IMR-90 (cell line): ENCODE measurements at regions not wholly inside any gene's neighbourhood (a gene's known extent, or its start where the extent isn't known, plus 50 kb on each side); places are given as distances from the start of the nearest gene placed in this dataset.

Source experiments
- ATAC-seq: fragments of 200-7000 bp; cut with Tn5 transposase; 2 replicates; pipeline ENCODE4 v1.9.1; 2020; ENCODE audit warnings: low read depth, mild to moderate bottlenecking, moderate library complexity
- BruUV-seq: library from RNA; stranded (reverse); fragments of 400-500 nt; replicated peaks from 2 replicates; lab custom pipeline; 2021; lab: Mats Ljungman, UMichigan
- CTCF ChIA-PET: fragments of 300-600 bp; formaldehyde crosslinking; extraction: SDS; loops from one replicate; lab custom pipeline; 2021; ENCODE audit warnings: antibody characterized with exemption; lab: Yijun Ruan, JAX
- POLR2A ChIA-PET: fragments of 300-600 bp; sonication (Branson Sonifier 250); formaldehyde crosslinking; loops from one replicate; lab custom pipeline; 2022; ENCODE audit warnings: antibody characterized with exemption; ENCODE audit not compliant: unreplicated experiment; lab: Charles Lee
- DNase-seq: peaks from one replicate; pipeline ENCODE4 v3.0.0; 2013
- H2AFZ ChIP-seq: replicated peaks from 2 replicates; pipeline ENCODE3; 2013; ENCODE audit warnings: low read length, mild to moderate bottlenecking; ENCODE audit not compliant: poor library complexity
- H2AK5ac ChIP-seq: 2 replicates; pipeline ENCODE4 v1.6.1; 2013; ENCODE audit warnings: low read depth, low read length, inconsistent platforms
- H2AK9ac ChIP-seq: replicated peaks from 2 replicates; pipeline ENCODE3; 2013; ENCODE audit warnings: mild to moderate bottlenecking, low read depth, low read length, moderate library complexity; ENCODE audit not compliant: poor library complexity
- H2BK120ac ChIP-seq: 2 replicates; pipeline ENCODE4 v1.6.1; 2013; ENCODE audit warnings: low read depth, low read length, inconsistent platforms
- H2BK15ac ChIP-seq: 3 replicates; pipeline ENCODE4 v1.6.1; 2013; ENCODE audit warnings: low read depth, low read length, inconsistent platforms
- H2BK20ac ChIP-seq: 2 replicates; pipeline ENCODE4 v1.6.1; 2013; ENCODE audit warnings: low read depth, mild to moderate bottlenecking, inconsistent platforms, low read length, moderate library complexity
- H2BK5ac ChIP-seq: 2 replicates; pipeline ENCODE4 v1.6.1; 2013; ENCODE audit warnings: mild to moderate bottlenecking, low read depth, low read length, inconsistent platforms; ENCODE audit not compliant: poor library complexity, severe bottlenecking
- H3K14ac ChIP-seq: replicated peaks from 2 replicates; pipeline ENCODE4 v1.6.1; 2013; ENCODE audit warnings: low read depth, low read length, inconsistent platforms
- H3K18ac ChIP-seq: 2 replicates; pipeline ENCODE4 v1.6.1; 2013; ENCODE audit warnings: low read depth, low read length, control low read depth
- H3K23ac ChIP-seq: 2 replicates; pipeline ENCODE4 v1.6.1; 2013; ENCODE audit warnings: low read depth, low read length, inconsistent platforms
- H3K27ac ChIP-seq: 2 replicates; pipeline ENCODE4 v1.5.1; 2013; ENCODE audit warnings: mild to moderate bottlenecking, control low read depth, low read length; ENCODE audit not compliant: insufficient read depth
- H3K27me3 ChIP-seq: 2 replicates; pipeline ENCODE4 v1.6.1; 2013; ENCODE audit warnings: low read length; ENCODE audit not compliant: control insufficient read depth, insufficient read depth
- H3K36me3 ChIP-seq: 2 replicates; pipeline ENCODE4 v1.6.1; 2013; ENCODE audit warnings: low read length, mixed read lengths; ENCODE audit not compliant: control insufficient read depth, insufficient read depth
- H3K4ac ChIP-seq: 2 replicates; pipeline ENCODE4 v1.6.1; 2013; ENCODE audit warnings: low read depth, low read length, inconsistent platforms
- H3K4me1 ChIP-seq: 2 replicates; pipeline ENCODE4 v1.6.1; 2013; ENCODE audit warnings: low read length, mixed read lengths; ENCODE audit not compliant: control insufficient read depth, insufficient read depth
- H3K4me2 ChIP-seq: 2 replicates; pipeline ENCODE4 v1.6.1; 2013; ENCODE audit warnings: low read depth, mild to moderate bottlenecking, control low read depth, low read length, moderate library complexity
- H3K4me3 ChIP-seq: 2 replicates; pipeline ENCODE4 v1.5.1; 2013; ENCODE audit warnings: low read depth, mild to moderate bottlenecking, control low read depth, low read length, moderate library complexity; ENCODE audit not compliant: insufficient read depth
- H3K56ac ChIP-seq: 2 replicates; pipeline ENCODE4 v1.6.1; 2013; ENCODE audit warnings: low read length, inconsistent platforms; ENCODE audit not compliant: insufficient read depth; ENCODE audit errors: extremely low read depth
- H3K79me1 ChIP-seq, 2 experiments: 2 replicates each; pipeline ENCODE4 v1.6.1; 2013; ENCODE audit warnings: low read length in 2 of 2, inconsistent platforms in 1 of 2, low read depth in 1 of 2
- H3K9ac ChIP-seq: 2 replicates; pipeline ENCODE4 v1.6.1; 2013; ENCODE audit warnings: low read depth, low read length, control low read depth
- H3K9me1 ChIP-seq: 2 replicates; pipeline ENCODE4 v1.6.1; 2013; ENCODE audit warnings: low read length, inconsistent platforms; ENCODE audit not compliant: insufficient read depth
- H3K9me3 ChIP-seq: 2 replicates; pipeline ENCODE4 v1.6.1; 2013; ENCODE audit warnings: low read length; ENCODE audit not compliant: control insufficient read depth, insufficient read depth
- H4K20me1 ChIP-seq: 2 replicates; pipeline ENCODE4 v1.6.1; 2013; ENCODE audit warnings: low read length, inconsistent platforms; ENCODE audit not compliant: insufficient read depth
- H4K5ac ChIP-seq: 2 replicates; pipeline ENCODE4 v1.6.1; 2013; ENCODE audit warnings: mild to moderate bottlenecking, low read depth, low read length, control low read depth
- H4K8ac ChIP-seq, 2 experiments: 2 replicates each; pipeline ENCODE4 v1.6.1; 2013; ENCODE audit warnings: low read depth in 2 of 2, low read length in 2 of 2, control low read depth in 1 of 2, inconsistent platforms in 1 of 2
- H4K91ac ChIP-seq: 2 replicates; pipeline ENCODE4 v1.6.1; 2013; ENCODE audit warnings: low read depth, low read length, inconsistent platforms; ENCODE audit not compliant: insufficient read depth
- BHLHE40 ChIP-seq: fragments of 150-350 bp; IDR thresholded peaks from 2 replicates; pipeline ENCODE4 v1.6.1; 2016; ENCODE audit warnings: mild to moderate bottlenecking, low read depth, low read length
- CEBPB ChIP-seq: IDR thresholded peaks from 2 replicates; pipeline ENCODE4 v1.6.1; 2012; ENCODE audit warnings: low read depth, low read length, improper control_type of control experiment
- CHD1 ChIP-seq: IDR thresholded peaks from 2 replicates; pipeline ENCODE4 v1.6.1; 2012; ENCODE audit warnings: low read depth, low read length, improper control_type of control experiment
- FOS ChIP-seq: fragments of 150-350 bp; IDR thresholded peaks from 2 replicates; pipeline ENCODE4 v1.6.1; 2016; ENCODE audit warnings: low read depth, low read length
- MAFK ChIP-seq: IDR thresholded peaks from 2 replicates; pipeline ENCODE4 v1.6.1; 2012; ENCODE audit warnings: low read depth, low read length, improper control_type of control experiment
- MAZ ChIP-seq: IDR thresholded peaks from 2 replicates; pipeline ENCODE4 v1.6.1; 2012; ENCODE audit warnings: low read depth, mild to moderate bottlenecking, low read length, improper control_type of control experiment, moderate library complexity, borderline replicate concordance
- MXI1 ChIP-seq: IDR thresholded peaks from 2 replicates; pipeline ENCODE4 v1.6.1; 2012; ENCODE audit warnings: low read depth, mild to moderate bottlenecking, low read length, moderate library complexity, borderline replicate concordance
- NFE2L2 ChIP-seq: fragments of 150-350 bp; IDR thresholded peaks from 2 replicates; pipeline ENCODE4 v1.6.1; 2016; ENCODE audit warnings: low read depth, mild to moderate bottlenecking, low read length
- POLR2A ChIP-seq: IDR thresholded peaks from 2 replicates; pipeline ENCODE4 v1.6.1; 2012; ENCODE audit warnings: mild to moderate bottlenecking, low read depth, low read length
- RAD21 ChIP-seq: IDR thresholded peaks from 2 replicates; pipeline ENCODE4 v1.6.1; 2012; ENCODE audit warnings: low read length, improper control_type of control experiment
- RCOR1 ChIP-seq: IDR thresholded peaks from 2 replicates; pipeline ENCODE4 v1.6.1; 2012; ENCODE audit warnings: mild to moderate bottlenecking, low read length, improper control_type of control experiment; ENCODE audit not compliant: insufficient replicate concordance
- RFX5 ChIP-seq: IDR thresholded peaks from 2 replicates; pipeline ENCODE4 v1.8.0; 2012; ENCODE audit warnings: low read depth, mild to moderate bottlenecking, low read length, moderate library complexity
- SMC3 ChIP-seq: fragments of 150-350 bp; IDR thresholded peaks from 2 replicates; pipeline ENCODE4 v1.6.1; 2016; ENCODE audit warnings: low read depth, mild to moderate bottlenecking, antibody characterized with exemption, low read length, moderate library complexity
- WGBS, 2 experiments: methylation state at CpG; one replicate each; pipeline versions ENCODE4 v1.1.5 to v1.1.7; 2013; ENCODE audit warnings: missing lambda C conversion rate in 2 of 2; ENCODE audit not compliant: insufficient read length in 1 of 2; ENCODE audit errors: extremely low coverage in 2 of 2; 5-methylcytosine and 5-hydroxymethylcytosine counted together
- dilution Hi-C: fragments of 300-500 bp; cut with HindIII; formaldehyde crosslinking; loops from one replicate; pipeline ENCODE4 v1.14.3; 2018; ENCODE audit warnings: low sequenced_read_pairs; ENCODE audit not compliant: unreplicated experiment
- in situ Hi-C: fragments of 300-500 bp; cut with MboI; formaldehyde crosslinking; loops from 3 replicates; pipeline ENCODE4 v1.14.3; 2019; ENCODE audit warnings: low sequenced_read_pairs, inconsistent platforms, mixed read lengths
- intact Hi-C: fragments of 100-400 bp; cut with micrococcal nuclease; formaldehyde crosslinking; loops from 2 replicates; pipeline ENCODE4 v1.10.0; 2022
- TF ChIP-seq, protein P1 (sequence below): conservative IDR thresholded peaks from 2 replicates; pipeline ENCODE4 v1.5.1; 2012; ENCODE audit warnings: mild to moderate bottlenecking, low read depth, low read length, improper control_type of control experiment
- TF ChIP-seq, protein P2 (sequence below): fragments of 150-350 bp; IDR thresholded peaks from 2 replicates; pipeline ENCODE4 v1.6.1; 2016; ENCODE audit warnings: low read depth, mild to moderate bottlenecking, low read length, moderate library complexity, borderline replicate concordance
- TF ChIP-seq, protein P3 (sequence below): fragments of 150-350 bp; IDR thresholded peaks from 2 replicates; pipeline ENCODE4 v1.6.1; 2017; ENCODE audit warnings: mild to moderate bottlenecking, antibody characterized with exemption, low read length, low read depth

GRCh38 chr5:167307042-167307441 lies 984.4 kb upstream of the WWC1 start:
- intact Hi-C loops (no loop called here), dilution Hi-C loops (no loop called here), in situ Hi-C loops (no loop called here)
- H4K5ac ChIP-seq = no peak overlapping the region
- DNase-seq (no peak), ATAC-seq (no peak)
- H3K9ac ChIP-seq = no peak overlapping the region
- H3K23ac ChIP-seq = no peak overlapping the region
- H2AK5ac ChIP-seq = no peak overlapping the region
- no peak overlapping the region for H2AFZ ChIP-seq
- H2AK9ac ChIP-seq = no peak overlapping the region
- H3K27me3 ChIP-seq = peaks cover 10% of the 10 kb centered on the region
- ChIA-PET POLR2A (no interaction called here), CTCF (interaction anchor here (0.6 kb wide), 1 partner anchor 1135 kb away, joined by 8 read pairs; no protein-coding TSS in a partner anchor)
- H2BK15ac ChIP-seq = no peak overlapping the region
- no peaks in the 10 kb centered on the region for H3K9me3 ChIP-seq
- no TSS peak for BruUV-seq
- no peaks in the 10 kb centered on the region for H4K20me1 ChIP-seq
- H3K4me1 ChIP-seq = no peaks in the 10 kb centered on the region
- H3K18ac ChIP-seq = no peak overlapping the region
- no peak for TF ChIP-seq RFX5
- TF ChIP-seq, protein P1, sequence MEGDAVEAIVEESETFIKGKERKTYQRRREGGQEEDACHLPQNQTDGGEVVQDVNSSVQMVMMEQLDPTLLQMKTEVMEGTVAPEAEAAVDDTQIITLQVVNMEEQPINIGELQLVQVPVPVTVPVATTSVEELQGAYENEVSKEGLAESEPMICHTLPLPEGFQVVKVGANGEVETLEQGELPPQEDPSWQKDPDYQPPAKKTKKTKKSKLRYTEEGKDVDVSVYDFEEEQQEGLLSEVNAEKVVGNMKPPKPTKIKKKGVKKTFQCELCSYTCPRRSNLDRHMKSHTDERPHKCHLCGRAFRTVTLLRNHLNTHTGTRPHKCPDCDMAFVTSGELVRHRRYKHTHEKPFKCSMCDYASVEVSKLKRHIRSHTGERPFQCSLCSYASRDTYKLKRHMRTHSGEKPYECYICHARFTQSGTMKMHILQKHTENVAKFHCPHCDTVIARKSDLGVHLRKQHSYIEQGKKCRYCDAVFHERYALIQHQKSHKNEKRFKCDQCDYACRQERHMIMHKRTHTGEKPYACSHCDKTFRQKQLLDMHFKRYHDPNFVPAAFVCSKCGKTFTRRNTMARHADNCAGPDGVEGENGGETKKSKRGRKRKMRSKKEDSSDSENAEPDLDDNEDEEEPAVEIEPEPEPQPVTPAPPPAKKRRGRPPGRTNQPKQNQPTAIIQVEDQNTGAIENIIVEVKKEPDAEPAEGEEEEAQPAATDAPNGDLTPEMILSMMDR = no peak
- TF ChIP-seq RAD21 = no peak
- TF ChIP-seq RCOR1 = no peak
- no peak for TF ChIP-seq CHD1
- TF ChIP-seq POLR2A = no peak
- no peak for TF ChIP-seq MAZ
- TF ChIP-seq SMC3 = no peak
- no peak for TF ChIP-seq FOS
- TF ChIP-seq MAFK = no peak
- TF ChIP-seq, protein P2, sequence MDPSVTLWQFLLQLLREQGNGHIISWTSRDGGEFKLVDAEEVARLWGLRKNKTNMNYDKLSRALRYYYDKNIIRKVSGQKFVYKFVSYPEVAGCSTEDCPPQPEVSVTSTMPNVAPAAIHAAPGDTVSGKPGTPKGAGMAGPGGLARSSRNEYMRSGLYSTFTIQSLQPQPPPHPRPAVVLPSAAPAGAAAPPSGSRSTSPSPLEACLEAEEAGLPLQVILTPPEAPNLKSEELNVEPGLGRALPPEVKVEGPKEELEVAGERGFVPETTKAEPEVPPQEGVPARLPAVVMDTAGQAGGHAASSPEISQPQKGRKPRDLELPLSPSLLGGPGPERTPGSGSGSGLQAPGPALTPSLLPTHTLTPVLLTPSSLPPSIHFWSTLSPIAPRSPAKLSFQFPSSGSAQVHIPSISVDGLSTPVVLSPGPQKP = no peak
- TF ChIP-seq MXI1 = no peak
- TF ChIP-seq, protein P3, sequence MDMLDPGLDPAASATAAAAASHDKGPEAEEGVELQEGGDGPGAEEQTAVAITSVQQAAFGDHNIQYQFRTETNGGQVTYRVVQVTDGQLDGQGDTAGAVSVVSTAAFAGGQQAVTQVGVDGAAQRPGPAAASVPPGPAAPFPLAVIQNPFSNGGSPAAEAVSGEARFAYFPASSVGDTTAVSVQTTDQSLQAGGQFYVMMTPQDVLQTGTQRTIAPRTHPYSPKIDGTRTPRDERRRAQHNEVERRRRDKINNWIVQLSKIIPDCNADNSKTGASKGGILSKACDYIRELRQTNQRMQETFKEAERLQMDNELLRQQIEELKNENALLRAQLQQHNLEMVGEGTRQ = no peak
- no peak for TF ChIP-seq BHLHE40
- TF ChIP-seq NFE2L2 = no peak
- no peak for TF ChIP-seq CEBPB
- no peak overlapping the region for H2BK120ac ChIP-seq
- no CpG with 5 or more reads among the region's 4 CpGs for WGBS, 2 experiments
- H3K56ac ChIP-seq = no peak overlapping the region
- no peaks in the 10 kb centered on the region for H3K9me1 ChIP-seq
- H3K4ac ChIP-seq = no peak overlapping the region
- no peak overlapping the region for H3K4me2 ChIP-seq
- no peaks in the 10 kb centered on the region for H3K36me3 ChIP-seq
- H2BK20ac ChIP-seq = no peak overlapping the region
- no peak overlapping the region for H3K27ac ChIP-seq
- H3K14ac ChIP-seq = no peak overlapping the region
- H3K4me3 ChIP-seq = no peak overlapping the region
- H2BK5ac ChIP-seq = no peak overlapping the region
- H4K91ac ChIP-seq = no peak overlapping the region
- H3K79me1 ChIP-seq = no peaks in the 10 kb centered on the region
- H4K8ac ChIP-seq = no peak overlapping the region
